ENCODE measurements at regions not wholly inside any gene's neighbourhood (a gene's known extent, or its start where the extent isn't known, plus 50 kb on each side); places are given as distances from the start of the nearest gene placed in this dataset.

DNA sequence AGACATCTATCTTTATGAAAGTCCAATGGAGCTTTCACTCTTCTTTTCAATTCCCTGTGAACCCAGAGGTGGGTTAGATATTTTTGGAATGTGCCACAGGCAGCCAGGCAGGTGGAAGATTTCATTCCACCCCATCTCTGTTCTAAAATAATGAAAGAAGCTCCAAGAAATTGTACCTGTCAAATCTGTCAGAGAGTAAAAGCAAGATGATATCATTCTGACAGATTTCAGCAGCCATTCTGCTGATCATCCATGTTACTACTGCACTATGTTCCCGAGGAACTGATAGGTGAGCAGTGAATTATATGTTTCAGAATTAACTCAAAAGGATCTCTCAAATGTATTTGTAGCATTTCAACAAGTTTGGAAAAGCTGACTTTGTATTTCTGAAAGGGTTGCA, 339.5 kb upstream of the SPANXN4 start:
- no peak for TF ChIP-seq CTCF (IDR thresholded peaks at IDR 0.05; ENCODE audit: low read depth, low read length, missing control alignments)
- DNase-seq, result no peak
- in situ Hi-C loops (cut with HindIII; ENCODE audit: low pct_ligation_motif_present, low sequenced_read_pairs), result no loop called here
- H3K4me3 ChIP-seq (ENCODE audit: low read depth, low read length), result no peak overlapping the region
- H3K27ac ChIP-seq, result no peak overlapping the region
- H3K36me3 ChIP-seq (replicated peaks), result no peaks in the 10 kb centered on the region
- no peaks in the 10 kb centered on the region for H3K27me3 ChIP-seq (replicated peaks)

DNA sequence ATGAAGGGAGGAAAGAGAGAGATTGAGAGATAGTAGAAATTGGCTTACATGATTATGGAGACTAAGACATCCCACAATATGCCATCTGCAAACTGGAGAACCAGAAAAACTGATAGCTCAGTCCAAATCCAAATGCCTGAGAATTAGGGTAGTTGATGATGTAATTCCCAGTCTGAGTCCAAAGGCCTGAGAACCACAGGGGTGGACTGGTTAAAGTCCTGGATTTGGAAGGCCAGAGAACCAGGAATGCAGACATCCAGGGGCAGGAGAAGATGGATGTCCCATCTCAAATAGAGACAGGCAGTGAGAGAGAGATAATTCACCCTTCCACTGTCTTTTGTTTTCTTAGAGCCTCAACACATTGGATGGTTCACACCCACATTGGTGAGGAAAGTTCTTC, 345.7 kb upstream of the SPANXN4 start:
- no peak overlapping the region for H3K27ac ChIP-seq
- no peaks in the 10 kb centered on the region for H3K36me3 ChIP-seq (replicated peaks)
- no peak for TF ChIP-seq CTCF (IDR thresholded peaks at IDR 0.05; ENCODE audit: low read depth, low read length, missing control alignments)
- in situ Hi-C loops (cut with HindIII; ENCODE audit: low pct_ligation_motif_present, low sequenced_read_pairs), result no loop called here
- H3K4me3 ChIP-seq (ENCODE audit: low read depth, low read length), result no peak overlapping the region
- DNase-seq, result no peak
- no peaks in the 10 kb centered on the region for H3K27me3 ChIP-seq (replicated peaks)

DNA sequence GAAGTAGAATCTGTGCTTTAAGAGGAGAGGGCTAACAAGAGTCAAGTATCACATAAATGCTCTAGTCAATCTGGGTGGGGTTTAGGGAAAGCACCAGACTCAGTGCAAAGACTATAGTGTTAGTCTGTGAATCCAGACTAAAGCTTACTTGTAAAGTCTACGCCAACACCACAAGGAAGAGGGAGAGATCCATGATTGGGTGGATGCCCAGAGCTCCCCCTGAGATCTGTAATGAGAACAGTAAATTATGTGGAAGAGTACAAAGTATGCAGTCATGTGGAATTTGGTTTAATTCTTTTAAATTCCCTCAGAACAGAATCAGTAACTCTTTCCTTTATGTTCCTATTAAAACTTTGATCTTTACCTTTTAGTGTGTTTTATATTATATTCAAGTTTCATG, 354.7 kb upstream of the SPANXN4 start:
- no peak for DNase-seq
- Histone ChIP-seq H3K4me3 (ENCODE audit: low read depth, low read length) (no peak overlapping the region), H3K27me3 (replicated peaks) (no peaks in the 10 kb centered on the region), H3K27ac (no peak overlapping the region), H3K36me3 (replicated peaks) (no peaks in the 10 kb centered on the region)
- no peak for TF ChIP-seq CTCF (IDR thresholded peaks at IDR 0.05; ENCODE audit: low read depth, low read length, missing control alignments)
- in situ Hi-C loops (cut with HindIII; ENCODE audit: low pct_ligation_motif_present, low sequenced_read_pairs), result no loop called here

- in situ Hi-C loops (cut with HindIII; ENCODE audit: low pct_ligation_motif_present, low sequenced_read_pairs), result no loop called here
- TF ChIP-seq CTCF (IDR thresholded peaks at IDR 0.05; ENCODE audit: low read depth, low read length, missing control alignments), result no peak
- Histone ChIP-seq H3K27me3 (replicated peaks) (no peaks in the 10 kb centered on the region), H3K4me3 (ENCODE audit: low read depth, low read length) (no peak overlapping the region), H3K36me3 (replicated peaks) (no peaks in the 10 kb centered on the region), H3K27ac (no peak overlapping the region)
- DNase-seq, result no peak
Observed at GRCh38 chrX:142663330-142664095, 362.2 kb upstream of the SPANXN4 start.

DNA sequence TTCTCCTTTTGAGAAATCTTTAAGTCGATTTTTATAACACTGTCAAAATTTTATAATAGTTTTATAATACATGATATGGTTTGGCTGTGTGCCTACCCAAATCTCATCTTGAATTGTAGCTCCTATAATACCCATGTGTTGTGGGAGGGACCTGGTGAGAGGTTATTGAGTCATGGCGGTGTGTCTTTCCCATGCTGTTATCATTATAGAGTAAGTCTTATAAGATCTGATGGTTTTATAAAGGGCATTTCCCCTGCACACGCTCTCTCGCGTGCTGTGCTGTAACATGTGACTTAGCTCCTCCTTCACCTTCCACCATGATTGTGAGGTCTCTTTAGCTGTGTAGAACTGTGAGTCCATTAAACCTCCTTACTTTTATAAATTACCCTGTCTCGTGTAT, 364.0 kb upstream of the SPANXN4 start:
- no peaks in the 10 kb centered on the region for H3K27me3 ChIP-seq (replicated peaks)

More for the DNA sequence above, 364.0 kb upstream of the SPANXN4 start:
- Histone ChIP-seq H3K4me3 (ENCODE audit: low read depth, low read length) (no peak overlapping the region), H3K27ac (no peak overlapping the region), H3K36me3 (replicated peaks) (no peaks in the 10 kb centered on the region)
- DNase-seq, result no peak
- in situ Hi-C loops (cut with HindIII; ENCODE audit: low pct_ligation_motif_present, low sequenced_read_pairs), result no loop called here
- TF ChIP-seq CTCF (IDR thresholded peaks at IDR 0.05; ENCODE audit: low read depth, low read length, missing control alignments), result no peak
